Suprapubic skin (tissue), 4 donors: ENCODE measurements at regions not wholly inside any gene's neighbourhood (a gene's known extent, or its start where the extent isn't known, plus 50 kb on each side); places are given as distances from the start of the nearest gene placed in this dataset.

Experiments
- CTCF ChIP-seq, 2 donors: fragments of 200-600 bp in 1 of 2; fragments of 450-650 bp in 1 of 2; sonication (generic) in 1 of 2; IDR thresholded peaks; one replicate each; pipeline ENCODE4 v1.5.1; 2016 to 2019; ENCODE audit warnings: antibody characterized with exemption in 2 of 2, mild to moderate bottlenecking in 1 of 2, moderate library complexity in 1 of 2
- EP300 ChIP-seq: sonication (generic); formaldehyde crosslinking; IDR thresholded peaks from one replicate; pipeline ENCODE4 v1.6.1; 2017; ENCODE audit warnings: antibody characterized with exemption
- POLR2AphosphoS5 ChIP-seq, 3 donors: sonication (generic); formaldehyde crosslinking; IDR thresholded peaks; one replicate each; pipeline ENCODE4 v1.6.1; 2017; ENCODE audit warnings: antibody characterized with exemption in 3 of 3

DNA sequence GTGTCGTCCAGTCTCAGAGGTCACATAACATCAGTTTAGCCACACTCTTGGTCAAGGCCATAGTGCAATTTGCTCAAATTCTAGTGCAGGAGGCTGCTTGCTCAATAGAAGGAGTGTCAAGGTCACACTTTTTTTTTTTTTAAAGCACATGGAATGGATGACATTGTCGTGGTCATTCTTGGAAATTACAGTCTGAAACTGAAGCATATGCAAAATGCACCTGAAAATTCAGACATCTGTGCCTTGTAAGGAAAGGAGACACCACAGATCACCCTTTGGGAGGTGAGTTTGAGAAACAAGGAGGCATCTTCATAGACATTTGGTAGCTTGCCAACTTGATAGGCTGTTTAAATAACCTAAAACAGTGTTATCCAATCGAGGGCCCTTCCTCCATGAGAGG, 98.3 kb upstream of the ANKRD10 start:
- TF ChIP-seq POLR2AphosphoS5 (IDR thresholded peaks at IDR 0.05), result no peak
- no peak for TF ChIP-seq EP300
- TF ChIP-seq CTCF (IDR thresholded peaks at IDR 0.05), result no peak
